LoVo (cell line): ENCODE measurements at regions not wholly inside any gene's neighbourhood (a gene's known extent, or its start where the extent isn't known, plus 50 kb on each side); places are given as distances from the start of the nearest gene placed in this dataset.

ENCODE experiments used
- DNase-seq: peaks from one replicate; pipeline ENCODE4 v3.0.0-alpha.2; 2016; ENCODE audit warnings: low spot score

DNA sequence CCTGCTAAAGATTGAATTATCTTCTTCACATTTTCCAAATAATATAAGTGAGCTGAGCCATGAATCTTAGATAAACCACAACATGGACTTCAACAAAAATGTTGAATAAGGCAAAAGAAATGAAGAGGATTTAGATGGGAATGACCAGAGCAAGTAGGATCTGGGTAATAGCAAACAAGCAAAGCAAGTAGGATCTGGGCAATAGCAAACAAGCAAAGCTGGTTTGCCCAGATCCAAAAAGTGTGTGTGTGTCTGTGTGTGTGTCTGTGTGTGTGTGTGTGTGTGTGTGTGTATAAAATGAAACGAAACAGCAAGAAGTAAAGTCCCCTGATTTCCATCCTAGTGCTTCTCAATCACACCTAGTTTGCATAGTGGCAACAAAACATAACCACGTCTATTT is 549.1 kb downstream of the RERGL start:
- DNase-seq = no peak

DNA sequence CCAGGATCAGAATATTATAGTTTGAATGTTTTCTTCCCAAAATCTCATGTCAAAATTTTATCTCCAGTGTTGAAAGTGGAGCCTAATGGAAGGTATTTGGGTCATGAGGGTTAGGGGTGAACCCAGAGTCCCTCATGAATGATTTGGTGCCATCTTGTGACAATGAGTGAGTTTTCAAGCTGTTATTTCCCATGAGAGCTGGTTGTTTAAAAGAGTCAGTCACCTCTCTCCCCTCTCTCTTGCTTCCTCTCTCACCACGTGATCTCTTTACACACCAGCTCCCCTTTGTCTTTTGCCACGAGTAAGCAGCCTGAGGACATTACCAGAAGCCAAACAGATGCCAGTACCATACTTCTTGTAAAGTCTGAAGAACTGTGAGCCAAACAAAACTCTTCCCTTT is 561.6 kb downstream of the RERGL start:
- DNase-seq = no peak

DNA sequence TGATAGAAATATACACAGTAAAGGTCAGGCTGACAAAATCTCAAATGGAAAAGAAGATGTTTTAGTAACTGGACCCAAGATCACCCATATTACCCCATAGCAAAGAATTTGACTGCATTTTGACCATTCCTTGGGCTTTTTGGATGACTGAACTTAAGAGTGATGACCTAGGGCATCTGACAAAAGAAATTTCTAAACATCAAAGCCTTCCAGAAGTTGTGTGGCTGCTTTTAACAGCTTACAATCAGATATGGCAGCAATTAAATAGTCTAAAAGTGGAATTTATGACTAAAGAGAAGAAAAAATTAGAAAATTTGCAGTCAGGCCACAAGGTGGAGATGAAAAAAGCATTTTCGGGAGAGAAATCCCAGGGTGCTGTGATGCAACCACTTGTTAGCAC is 563.0 kb downstream of the RERGL start:
- DNase-seq = no peak

DNA sequence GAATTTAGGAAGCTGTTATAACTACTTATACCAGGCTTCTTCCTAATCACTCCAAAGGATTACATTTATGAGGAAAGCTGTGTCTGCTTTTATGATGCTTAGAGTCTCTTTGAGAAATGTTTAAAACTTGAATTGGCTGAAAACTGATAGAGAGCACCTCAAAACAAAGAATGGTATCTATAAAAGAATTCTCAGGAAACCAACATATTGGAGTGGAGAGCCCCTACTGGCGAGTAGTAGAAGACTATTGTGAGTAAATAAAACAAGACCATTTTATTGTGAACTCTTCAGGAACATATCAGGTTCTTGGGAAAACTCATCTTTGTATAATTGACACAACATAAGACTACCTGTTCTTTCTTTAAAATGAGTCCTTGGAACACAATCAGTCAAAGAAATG is 578.6 kb downstream of the RERGL start:
- peak; percentile 23 for DNase-seq

DNA sequence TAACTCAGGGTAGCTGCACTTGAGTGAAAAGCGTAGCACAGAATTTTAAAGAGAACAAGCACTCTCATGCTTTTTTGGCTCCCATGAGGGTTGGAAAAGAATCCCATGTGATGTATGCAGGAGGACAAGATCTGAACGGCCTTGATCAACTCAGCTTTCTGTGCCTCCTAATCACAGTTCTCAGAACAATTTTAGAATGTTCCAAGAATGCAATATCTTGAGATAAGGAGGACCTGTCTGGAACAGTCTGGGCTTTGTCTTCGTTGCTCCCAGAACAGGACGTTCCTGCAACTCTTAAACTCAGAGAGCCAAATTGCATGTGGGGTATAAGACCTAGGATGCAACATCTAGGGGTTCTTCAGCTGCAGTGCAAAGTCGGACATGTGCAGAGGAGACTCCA is 582.7 kb downstream of the RERGL start:
- no peak for DNase-seq

DNA sequence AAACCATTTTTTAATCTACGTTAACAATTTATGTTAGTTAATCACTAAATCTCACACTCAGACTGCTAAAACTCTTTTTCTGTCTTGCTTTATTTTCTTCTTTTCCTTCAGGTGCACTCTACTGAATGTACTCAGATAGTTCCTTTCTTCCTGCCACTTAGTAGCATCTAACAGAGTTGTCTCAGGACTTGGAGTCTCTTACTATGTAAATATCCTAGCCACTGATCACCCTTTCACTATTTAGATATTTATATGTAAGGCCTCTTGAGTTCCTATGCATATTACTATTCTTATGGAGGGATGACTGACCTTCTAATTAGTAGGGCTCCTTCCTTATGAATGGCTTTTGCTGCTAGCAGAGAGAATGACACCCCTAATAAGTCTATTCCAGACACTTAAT is 586.3 kb downstream of the RERGL start:
- no peak for DNase-seq

DNA sequence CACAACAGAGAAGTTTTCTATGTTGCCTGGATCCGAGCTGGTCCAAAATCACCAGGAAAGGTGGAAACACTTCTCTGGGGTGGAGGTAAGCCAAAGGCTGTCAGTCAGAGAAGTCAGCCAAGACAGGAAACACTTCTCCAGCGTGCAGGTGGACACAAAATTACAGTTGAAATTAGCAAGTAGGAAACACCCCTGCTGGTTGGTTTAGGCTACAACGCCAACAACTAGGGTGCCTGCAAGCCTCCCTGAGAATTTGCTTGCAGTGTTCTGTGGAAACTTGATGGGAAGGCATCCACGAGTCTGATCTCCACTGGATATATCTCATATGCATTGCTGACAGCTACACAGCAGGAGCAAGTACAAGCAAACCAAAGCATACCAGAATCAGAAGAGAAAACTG is 600.5 kb downstream of the RERGL start:
- DNase-seq = no peak

DNA sequence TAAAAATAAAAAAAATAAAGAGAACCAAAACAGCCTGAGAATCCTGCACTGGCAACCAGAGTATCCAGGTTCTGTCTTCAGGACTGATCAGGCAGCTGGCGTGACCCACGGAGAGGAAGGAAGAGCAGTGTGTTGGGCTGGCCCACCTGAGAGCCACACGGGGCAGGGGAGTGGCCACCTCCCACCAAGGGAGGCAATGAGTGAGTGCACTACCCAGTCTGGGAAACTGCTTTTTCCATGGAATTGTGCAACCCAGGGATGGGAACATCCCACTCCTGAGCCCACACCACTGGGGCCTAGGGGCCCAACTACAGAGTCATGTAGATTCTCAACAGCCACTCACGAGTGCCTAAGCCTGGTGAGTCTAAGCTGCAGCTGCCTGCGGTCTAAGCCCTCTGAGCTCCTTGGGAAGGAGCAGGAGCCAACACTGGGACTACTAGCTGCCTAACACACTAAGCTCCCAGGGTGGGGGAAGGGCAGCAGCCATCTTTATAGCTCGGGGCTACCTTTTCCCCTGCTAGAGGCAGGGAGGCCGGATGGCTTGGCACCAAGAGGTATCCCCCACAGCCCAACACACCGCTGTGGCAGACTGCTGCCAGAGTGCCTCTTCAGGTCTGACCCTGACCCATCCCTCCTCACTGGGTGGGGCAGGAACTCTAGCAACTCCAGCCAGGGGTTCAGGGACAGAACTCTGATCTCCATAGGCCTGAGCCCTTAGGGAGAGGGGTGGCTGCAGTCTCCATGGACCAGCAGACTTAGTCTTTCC is 610.9 kb downstream of the RERGL start:
- no peak for DNase-seq

DNA sequence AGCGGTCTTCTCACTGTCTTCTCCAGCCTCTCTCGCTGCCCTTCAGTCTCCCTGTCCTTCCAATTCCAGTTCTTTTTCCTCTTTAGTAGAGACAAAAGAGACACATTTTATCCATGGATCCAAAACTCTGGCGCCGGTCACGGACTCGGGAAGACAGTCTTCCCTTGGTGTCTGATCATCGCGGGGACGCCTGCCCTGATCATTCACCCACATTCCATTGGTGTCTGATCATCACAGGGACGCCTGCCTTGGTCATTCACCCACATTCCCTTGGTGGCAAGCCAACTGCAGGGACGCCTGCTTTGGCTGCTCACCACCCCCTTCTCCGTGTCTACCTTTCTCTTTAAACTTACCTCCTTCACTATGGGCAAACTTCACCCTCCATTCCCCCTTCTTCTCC is 619.5 kb downstream of the RERGL start:
- DNase-seq = no peak

DNA sequence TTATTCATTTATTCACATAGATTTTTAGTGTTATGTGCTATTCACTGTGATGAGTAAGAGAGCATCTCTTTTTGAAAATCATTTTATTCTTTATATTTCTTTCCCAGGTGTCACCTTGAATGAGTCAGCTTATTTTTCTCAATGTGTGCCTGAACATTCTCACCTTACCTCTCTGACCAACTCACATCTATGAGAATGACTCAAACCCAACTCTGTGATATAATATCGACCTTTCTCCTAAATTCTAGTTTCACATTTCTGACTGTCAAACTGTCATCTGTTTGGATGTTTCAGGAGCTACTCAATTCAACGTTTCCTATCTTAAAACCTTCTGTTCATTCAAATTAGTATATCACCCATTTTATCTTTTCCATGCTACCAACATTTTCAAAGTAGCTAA is 630.8 kb downstream of the RERGL start:
- no peak for DNase-seq

DNA sequence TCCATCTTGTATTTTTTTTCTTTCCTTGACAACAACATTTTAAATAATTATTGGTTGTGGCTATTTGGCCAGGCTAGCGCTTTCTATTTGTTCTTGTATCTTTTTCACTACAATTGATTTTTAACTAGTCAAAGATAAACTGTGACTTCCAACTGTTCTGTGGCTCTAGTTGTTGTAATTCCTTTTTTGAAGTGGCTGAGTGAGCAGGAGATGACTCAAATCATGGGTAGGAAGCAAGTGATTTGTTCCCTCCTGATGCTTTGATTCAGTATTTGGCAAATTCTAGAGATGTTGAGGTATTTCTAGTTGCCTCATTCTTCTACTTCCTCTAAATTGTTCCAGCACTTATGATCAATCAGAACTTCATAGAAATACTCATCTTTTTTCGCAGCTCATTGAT is 633.5 kb downstream of the RERGL start:
- DNase-seq = no peak

DNA sequence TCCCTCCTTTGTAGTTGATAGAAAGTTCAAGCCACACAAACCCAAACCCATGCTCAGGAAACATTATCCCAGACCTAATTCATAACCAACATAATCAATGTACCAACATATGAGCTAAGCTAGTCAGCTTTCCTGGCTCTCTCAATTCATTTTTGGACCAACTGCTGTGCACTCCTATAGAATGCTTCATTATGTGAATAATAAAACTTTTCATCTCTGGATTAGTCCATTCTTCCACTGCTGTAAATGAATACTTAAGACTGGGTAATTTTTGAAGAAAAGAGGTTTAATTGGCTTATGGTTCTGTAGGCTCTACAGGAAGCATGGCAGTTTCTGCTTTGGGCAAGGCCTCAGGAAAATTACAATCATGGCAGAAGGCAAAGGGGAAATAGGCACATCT is 651.9 kb downstream of the RERGL start:
- no peak for DNase-seq

DNA sequence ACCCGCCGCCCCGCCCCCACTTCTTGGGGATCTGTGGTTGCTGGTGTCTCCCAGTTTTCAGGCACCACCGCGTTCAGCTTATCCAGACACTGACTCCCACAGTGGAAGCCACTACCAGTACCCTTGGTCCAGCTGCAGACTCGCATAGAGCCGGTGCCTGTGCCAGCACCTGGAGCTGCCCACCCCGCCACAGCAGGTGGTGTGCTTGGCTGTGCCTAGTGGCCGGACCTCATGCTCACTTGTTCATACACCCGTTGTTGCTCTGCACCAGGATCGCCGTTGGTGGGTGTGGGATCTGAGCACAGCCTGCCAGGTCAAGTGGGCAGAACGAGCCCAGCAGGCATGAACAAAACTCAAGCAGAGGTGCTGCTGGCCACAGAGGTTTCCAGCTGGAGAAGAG is 673.2 kb downstream of the RERGL start:
- DNase-seq = no peak

DNA sequence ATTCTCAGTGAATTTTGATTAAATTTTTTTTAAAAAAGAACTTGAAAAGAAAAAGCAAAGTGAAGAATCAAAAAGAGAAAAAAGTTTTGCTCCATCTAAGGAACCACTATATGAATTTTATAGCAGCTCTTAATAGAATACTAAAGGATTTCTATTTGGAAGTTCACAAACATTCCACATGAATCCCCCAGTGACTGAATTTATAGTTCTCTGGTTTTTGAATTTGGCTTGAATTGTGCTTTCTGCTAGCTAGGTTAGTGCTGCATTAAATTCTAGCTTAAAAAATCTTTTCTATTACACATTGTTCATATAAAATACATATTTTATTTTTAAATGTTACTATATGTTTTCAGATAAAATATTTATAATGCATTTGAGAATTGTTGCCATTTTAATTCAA is 675.4 kb downstream of the RERGL start:
- no peak for DNase-seq

DNA sequence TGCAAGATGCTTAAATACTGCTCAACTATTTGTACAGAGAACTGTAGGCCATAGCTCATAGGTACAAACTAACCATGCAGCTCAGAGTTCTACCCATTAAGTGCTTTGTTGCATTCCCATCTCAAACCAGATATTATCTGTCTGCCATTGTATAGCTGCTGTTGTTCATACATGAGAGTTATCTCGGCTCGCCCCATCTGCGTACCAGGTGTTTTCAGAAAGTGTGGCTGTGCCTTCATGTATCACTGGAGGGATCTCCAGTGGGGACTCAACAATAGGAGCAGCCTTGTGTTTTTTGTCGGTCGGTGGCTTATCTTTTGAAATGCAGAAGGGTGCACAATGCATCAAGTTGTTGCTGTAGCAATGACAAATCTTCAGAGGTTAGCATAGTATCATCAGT is 678.3 kb downstream of the RERGL start:
- no peak for DNase-seq

DNA sequence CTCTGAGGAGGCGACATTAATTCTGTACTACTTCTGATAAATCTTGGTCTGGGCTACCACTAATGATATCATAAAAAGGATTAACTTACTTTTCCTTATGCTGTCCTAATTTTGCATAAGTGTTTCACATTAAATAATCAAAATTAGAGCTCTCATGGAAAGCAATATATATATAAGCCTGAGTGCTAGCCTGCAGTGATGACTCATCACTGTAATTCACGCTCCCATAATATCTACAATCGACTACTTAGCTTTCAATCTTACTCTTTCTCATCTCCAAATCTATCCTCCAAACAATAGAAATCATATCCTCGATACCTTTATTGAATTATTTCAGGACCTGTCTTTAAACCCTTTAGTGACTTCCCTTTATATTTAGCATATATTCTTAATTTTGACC is 701.3 kb downstream of the RERGL start:
- DNase-seq = no peak

DNA sequence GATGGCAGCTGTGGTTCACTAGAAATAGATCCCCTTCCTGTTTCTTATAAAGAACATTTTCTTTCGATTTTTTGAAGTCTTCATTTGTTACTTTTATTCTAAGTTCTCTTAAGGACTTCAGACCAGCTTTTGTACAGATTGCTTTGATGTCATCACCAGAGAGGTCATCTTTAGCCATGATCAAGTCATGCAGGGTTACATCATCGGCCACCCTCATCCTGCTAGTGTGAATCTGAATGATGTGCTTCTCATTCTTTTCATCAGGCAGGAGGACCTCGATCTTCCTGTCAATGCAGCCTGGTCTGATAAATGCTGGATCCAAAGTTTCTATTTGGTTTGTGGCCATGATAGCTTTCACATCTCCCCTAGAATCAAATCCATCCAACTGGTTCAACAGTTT is 706.7 kb downstream of the RERGL start:
- DNase-seq = no peak

DNA sequence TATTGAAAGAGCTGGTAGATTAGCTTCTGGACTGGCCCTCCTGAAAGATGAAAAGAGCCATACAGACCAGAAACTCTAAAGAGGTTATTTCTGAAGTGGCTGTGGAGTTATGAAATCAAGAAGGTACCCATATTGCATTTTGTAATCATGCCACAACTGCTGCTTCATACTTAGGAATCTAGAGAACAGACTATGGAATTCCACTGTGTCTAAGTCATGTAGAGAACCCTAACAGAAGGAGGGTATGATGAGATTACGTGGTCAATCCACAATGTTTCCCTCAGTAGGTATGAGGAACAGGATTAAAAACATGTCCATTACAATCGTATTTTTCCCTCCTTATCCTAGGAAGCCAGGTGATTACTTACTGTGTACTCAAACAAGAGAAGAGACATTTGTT is 708.8 kb downstream of the RERGL start:
- no peak for DNase-seq

DNA sequence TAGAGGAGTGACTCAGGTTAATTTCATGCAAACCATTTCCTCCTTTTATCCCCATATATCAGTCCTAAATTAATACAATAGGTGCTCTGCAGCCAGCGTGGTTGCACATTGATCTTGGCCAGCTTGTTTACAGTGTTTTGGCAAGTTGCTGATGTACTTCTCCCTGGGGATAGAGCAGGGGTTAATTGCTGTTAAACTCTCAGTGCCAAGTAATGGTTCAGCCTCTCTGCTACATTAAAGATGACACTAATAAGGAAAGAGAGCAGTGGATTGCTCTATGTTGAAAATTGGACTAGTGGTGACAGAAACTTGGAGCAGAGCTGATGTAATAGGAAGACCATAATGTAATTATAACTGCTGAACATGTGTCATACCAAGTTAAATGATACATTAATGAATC is 717.5 kb downstream of the RERGL start:
- no peak for DNase-seq

DNA sequence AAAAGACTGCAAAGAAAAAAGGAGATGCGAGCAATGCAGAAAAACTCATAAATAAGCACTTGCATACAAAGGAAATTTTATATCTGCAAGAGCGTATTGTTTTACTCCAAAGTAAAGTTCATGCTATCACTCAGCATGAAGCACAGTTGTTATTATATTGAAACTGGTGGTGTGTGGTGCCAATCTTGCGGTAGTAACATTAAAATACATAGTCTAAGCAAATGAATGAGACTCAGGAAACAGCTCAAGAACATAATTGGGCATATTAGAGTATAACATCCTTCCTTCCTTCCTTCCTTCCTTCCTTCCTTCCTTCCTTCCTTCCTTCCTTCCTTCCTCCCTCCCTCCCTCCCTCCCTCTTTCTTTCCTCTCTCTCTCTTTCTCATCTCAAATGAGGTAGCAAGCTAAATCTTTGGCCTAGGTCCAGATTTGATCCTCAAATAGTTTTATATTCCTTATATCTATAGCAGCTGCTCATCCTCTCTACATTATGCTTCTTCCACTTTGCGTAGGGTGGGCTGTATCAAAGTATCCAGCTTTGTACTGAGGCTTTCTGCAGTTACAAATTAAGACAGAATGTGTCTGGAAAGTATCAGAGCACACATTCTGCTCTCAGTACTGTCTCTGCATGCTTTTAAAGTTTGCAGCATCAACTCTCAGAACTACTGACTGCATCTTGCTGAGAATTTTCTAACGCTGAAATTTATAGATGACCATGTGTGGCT is 718.3 kb downstream of the RERGL start:
- DNase-seq = no peak

DNA sequence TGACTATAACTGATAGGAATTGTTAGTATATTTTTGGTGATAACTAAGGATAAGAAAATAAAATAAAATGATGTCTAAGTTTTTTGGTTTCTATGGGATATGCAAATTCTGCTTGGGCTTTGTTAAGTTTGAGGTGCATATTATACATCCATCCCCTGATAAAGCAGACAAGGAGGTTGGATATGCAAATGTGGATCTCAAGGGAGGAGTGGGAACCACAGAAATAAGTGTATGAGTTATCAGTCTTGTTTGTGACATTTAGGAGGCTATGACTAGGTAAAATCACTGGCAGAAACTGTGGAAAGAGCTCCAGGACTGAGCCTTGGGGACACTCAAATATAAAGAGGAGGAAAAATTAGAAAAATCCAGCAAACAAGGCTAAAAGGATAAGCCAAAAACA is 719.4 kb downstream of the RERGL start:
- DNase-seq = no peak

DNA sequence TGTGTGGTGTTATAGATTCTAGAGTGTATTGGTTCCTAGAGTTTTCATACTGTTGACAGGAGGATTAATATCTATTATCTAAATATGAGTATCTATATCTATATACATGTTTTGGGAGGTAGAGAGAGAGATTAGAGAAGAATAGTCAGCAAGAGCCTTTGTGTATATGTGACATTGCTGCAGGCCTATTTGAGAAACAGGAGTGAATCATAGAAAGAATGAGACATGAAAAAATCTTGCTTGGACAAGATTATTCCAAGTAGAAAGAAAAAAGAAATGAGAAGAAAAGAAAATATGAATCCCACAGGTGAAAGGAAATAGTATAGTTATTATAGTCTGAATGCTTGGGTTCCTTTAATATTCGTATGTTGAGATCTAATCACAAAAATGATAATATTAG is 720.4 kb downstream of the RERGL start:
- DNase-seq = no peak

DNA sequence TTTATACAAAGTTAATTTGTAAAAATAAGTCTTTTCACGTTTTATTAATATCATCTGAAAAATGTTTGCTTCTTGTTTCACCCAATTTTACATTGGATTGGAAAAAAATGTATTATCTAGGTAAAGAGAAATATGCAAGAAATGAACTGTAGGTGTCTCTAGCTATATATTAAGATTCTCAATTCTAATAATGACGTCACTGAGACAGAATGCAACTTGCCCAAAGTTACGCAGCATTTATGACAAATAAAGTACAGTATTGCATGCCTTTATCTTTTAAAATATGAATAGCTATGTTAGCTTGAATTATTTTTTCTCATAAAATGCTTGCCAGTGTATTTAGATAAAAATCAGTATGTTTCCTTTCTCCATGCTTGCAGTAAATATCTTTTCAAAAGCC is 728.8 kb downstream of the RERGL start:
- no peak for DNase-seq

DNA sequence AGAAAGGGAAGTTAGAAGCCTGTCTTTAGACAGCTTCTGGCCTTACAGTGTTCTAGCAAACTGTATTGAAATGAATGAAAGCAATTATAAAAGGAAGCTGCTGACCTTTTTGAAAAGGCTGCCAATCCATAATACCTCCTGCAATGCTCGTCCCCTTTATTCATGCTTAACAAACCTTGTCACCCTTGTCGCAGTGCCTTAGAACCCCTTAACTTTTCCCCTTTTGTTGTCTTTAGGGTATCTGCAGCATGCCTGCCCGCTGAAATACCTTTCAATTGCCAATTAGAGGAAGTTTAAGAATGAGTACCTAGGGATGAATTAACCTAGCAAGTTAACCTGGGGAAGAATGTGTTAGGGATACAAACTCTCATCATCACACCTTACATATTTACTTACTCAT is 731.2 kb downstream of the RERGL start:
- no peak for DNase-seq
